T-helper 1 cell (primary cell): ENCODE measurements at regions not wholly inside any gene's neighbourhood (a gene's known extent, or its start where the extent isn't known, plus 50 kb on each side); places are given as distances from the start of the nearest gene placed in this dataset.

Source experiments
- DNase-seq, 5 donors: peaks; one replicate each; pipeline ENCODE4 v3.0.0-alpha.2; 2012 to 2020

- DNase-seq = no peak
These were observed 853.3 kb downstream of the MAT2B start for GRCh38 chr5:164358531-164359259.

- DNase-seq = no peak
These were observed 854.1 kb downstream of the MAT2B start for GRCh38 chr5:164359260-164360255.

- no peak for DNase-seq
These were observed 855.2 kb downstream of the MAT2B start for GRCh38 chr5:164360589-164360988.

- no peak for DNase-seq
These were observed 856.6 kb downstream of the MAT2B start for GRCh38 chr5:164361986-164362385.

- DNase-seq = no peak
These were observed 857.4 kb downstream of the MAT2B start for GRCh38 chr5:164362835-164363234.

- no peak for DNase-seq
These were observed 859.1 kb downstream of the MAT2B start for GRCh38 chr5:164364237-164365208.

GRCh38 chr5:164370841-164371240 is 865.4 kb downstream of the MAT2B start:
- DNase-seq = no peak

GRCh38 chr5:164372892-164373291 is 867.5 kb downstream of the MAT2B start:
- no peak for DNase-seq

GRCh38 chr5:164373876-164374275 is 868.5 kb downstream of the MAT2B start:
- no peak for DNase-seq

- no peak for DNase-seq
These were observed 869.6 kb downstream of the MAT2B start for GRCh38 chr5:164375051-164375450.

GRCh38 chr5:164376843-164377242 is 871.4 kb downstream of the MAT2B start:
- DNase-seq = no peak

- DNase-seq = no peak
These were observed 872.3 kb downstream of the MAT2B start for GRCh38 chr5:164377746-164378145.

- no peak for DNase-seq
These were observed 878.2 kb downstream of the MAT2B start for GRCh38 chr5:164383662-164384061.

- no peak for DNase-seq
These were observed 887.1 kb downstream of the MAT2B start for GRCh38 chr5:164392531-164392930.

GRCh38 chr5:164394686-164395194 is 889.3 kb downstream of the MAT2B start:
- DNase-seq = no peak

- DNase-seq = no peak
These were observed 907.1 kb downstream of the MAT2B start for GRCh38 chr5:164412531-164412930.

- DNase-seq = no peak
These were observed 914.7 kb downstream of the MAT2B start for GRCh38 chr5:164420161-164420560.

GRCh38 chr5:164422400-164422799 is 917.0 kb downstream of the MAT2B start:
- DNase-seq = no peak

- no peak for DNase-seq
These were observed 926.4 kb downstream of the MAT2B start for GRCh38 chr5:164431634-164432304.

GRCh38 chr5:164433106-164433870 is 927.9 kb downstream of the MAT2B start:
- DNase-seq = no peak

- no peak for DNase-seq
These were observed 930.2 kb downstream of the MAT2B start for GRCh38 chr5:164435576-164435975.
